Astrocyte (in vitro differentiated cells and primary cell): ENCODE measurements at regions not wholly inside any gene's neighbourhood (a gene's known extent, or its start where the extent isn't known, plus 50 kb on each side); places are given as distances from the start of the nearest gene placed in this dataset.

Experiments
- DNase-seq: peaks from one replicate; pipeline ENCODE4 v3.0.0-alpha.2; 2010; ENCODE audit warnings: low read depth
- FAIRE-seq: peaks from 2 replicates; lab custom pipeline; 2011; peaks lifted over from hg19 to GRCh38; lab: Jason Lieb, UNC
- H2AFZ ChIP-seq: 2 replicates; pipeline ENCODE4 v1.6.0; 2012; ENCODE audit warnings: low read depth, low read length, inconsistent platforms
- H3K27ac ChIP-seq: 2 replicates; pipeline ENCODE4 v1.5.1; 2011; ENCODE audit warnings: low read depth, low read length, inconsistent platforms
- H3K27me3 ChIP-seq: 2 replicates; pipeline ENCODE4 v1.6.0; 2011; ENCODE audit warnings: low read length, inconsistent platforms; ENCODE audit not compliant: insufficient read depth
- H3K36me3 ChIP-seq: 2 replicates; pipeline ENCODE4 v1.5.1; 2011; ENCODE audit warnings: low read length, inconsistent platforms; ENCODE audit not compliant: insufficient read depth
- H3K4me1 ChIP-seq: 2 replicates; pipeline ENCODE4 v1.5.1; 2011; ENCODE audit warnings: low read length, inconsistent platforms; ENCODE audit not compliant: insufficient read depth
- H3K4me2 ChIP-seq: 2 replicates; pipeline ENCODE4 v1.6.0; 2012; ENCODE audit warnings: low read length, inconsistent platforms
- H3K4me3 ChIP-seq: 2 replicates; pipeline ENCODE4 v1.5.1; 2011; ENCODE audit warnings: low read depth, mild to moderate bottlenecking, low read length, inconsistent platforms; ENCODE audit not compliant: insufficient read depth
- H3K79me2 ChIP-seq: 2 replicates; pipeline ENCODE4 v1.6.0; 2012; ENCODE audit warnings: mild to moderate bottlenecking, low read length, inconsistent platforms; ENCODE audit not compliant: insufficient read depth
- H3K9ac ChIP-seq: 2 replicates; pipeline ENCODE4 v1.6.0; 2012; ENCODE audit warnings: mild to moderate bottlenecking, low read length, inconsistent platforms
- H3K9me3 ChIP-seq: 2 replicates; pipeline ENCODE4 v1.5.1; 2012; ENCODE audit warnings: low read depth, mild to moderate bottlenecking, low read length, inconsistent platforms; ENCODE audit not compliant: insufficient read depth
- H4K20me1 ChIP-seq: 2 replicates; pipeline ENCODE4 v1.6.0; 2012; ENCODE audit warnings: low read length, inconsistent platforms; ENCODE audit not compliant: insufficient read depth
- H3K27ac Mint-ChIP-seq: one replicate; pipeline ENCODE4 v1.8.0; 2021; ENCODE audit warnings: mild to moderate bottlenecking, mixed read lengths; ENCODE audit not compliant: unreplicated experiment
- H3K27me3 Mint-ChIP-seq: one replicate; pipeline ENCODE4 v1.8.0; 2021; ENCODE audit warnings: low read depth, mixed read lengths; ENCODE audit not compliant: unreplicated experiment
- H3K36me3 Mint-ChIP-seq: one replicate; pipeline ENCODE4 v1.8.0; 2021; ENCODE audit warnings: low read depth, mixed read lengths; ENCODE audit not compliant: unreplicated experiment
- H3K4me1 Mint-ChIP-seq: one replicate; pipeline ENCODE4 v1.8.0; 2021; ENCODE audit warnings: low read depth, mixed read lengths; ENCODE audit not compliant: unreplicated experiment
- H3K4me3 Mint-ChIP-seq: one replicate; pipeline ENCODE4 v1.8.0; 2021; ENCODE audit warnings: mild to moderate bottlenecking, moderate library complexity, mixed read lengths; ENCODE audit not compliant: unreplicated experiment
- H3K9me3 Mint-ChIP-seq: one replicate; pipeline ENCODE4 v1.8.0; 2021; ENCODE audit warnings: mild to moderate bottlenecking, mixed read lengths; ENCODE audit not compliant: unreplicated experiment
- EZH2 ChIP-seq: IDR thresholded peaks from 2 replicates; pipeline ENCODE4 v1.6.1; 2012; ENCODE audit warnings: mild to moderate bottlenecking, low read length, inconsistent platforms; ENCODE audit not compliant: insufficient read depth
- TF ChIP-seq, protein P1 (sequence below): IDR thresholded peaks from 2 replicates; pipeline ENCODE4 v1.5.1; 2011; ENCODE audit warnings: low read depth, mild to moderate bottlenecking, inconsistent platforms, low read length, moderate library complexity; ENCODE audit not compliant: insufficient read depth

DNA sequence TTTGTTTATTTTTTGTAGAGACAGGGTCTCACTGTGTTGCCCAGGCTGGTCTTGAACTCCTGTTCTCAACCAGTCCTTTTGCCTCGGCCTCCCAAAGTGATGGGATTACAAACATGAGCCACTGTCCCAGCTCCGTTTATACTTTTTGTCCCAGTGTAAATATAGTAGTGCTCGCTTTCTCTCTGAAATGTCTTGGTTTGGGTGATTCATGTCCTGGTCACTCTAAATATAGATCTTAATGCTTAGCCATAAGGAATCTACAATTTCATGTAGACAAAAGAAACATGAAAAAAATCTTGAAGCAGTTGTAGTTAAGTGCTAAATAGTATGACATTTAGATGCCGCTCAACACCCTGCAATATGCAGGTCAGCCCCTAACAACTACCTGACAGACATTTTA, 126.9 kb downstream of the KATNIP start:
- DNase-seq: peak; percentile 61
- Histone ChIP-seq H3K27me3 (no peaks in the 10 kb centered on the region), H3K9me3 (no peaks in the 10 kb centered on the region), H3K27ac (peak overlapping the region; percentile 84), H2AFZ (peak overlapping the region; percentile 34), H3K79me2 (no peaks in the 10 kb centered on the region), H3K4me1 (peaks cover 17% of the 10 kb centered on the region), H3K9ac (peak overlapping the region; percentile 73), H3K4me2 (peak overlapping the region; percentile 79), H4K20me1 (no peaks in the 10 kb centered on the region), H3K4me3 (peak overlapping the region; percentile 26), H3K36me3 (peaks cover 2% of the 10 kb centered on the region)
- H3K36me3 Mint-ChIP-seq: peaks cover 42% of the 10 kb centered on the region
- H3K4me3 Mint-ChIP-seq: no peak overlapping the region
- H3K9me3 Mint-ChIP-seq: peaks cover 2% of the 10 kb centered on the region
- TF ChIP-seq EZH2: no peak
- TF ChIP-seq, protein P1, sequence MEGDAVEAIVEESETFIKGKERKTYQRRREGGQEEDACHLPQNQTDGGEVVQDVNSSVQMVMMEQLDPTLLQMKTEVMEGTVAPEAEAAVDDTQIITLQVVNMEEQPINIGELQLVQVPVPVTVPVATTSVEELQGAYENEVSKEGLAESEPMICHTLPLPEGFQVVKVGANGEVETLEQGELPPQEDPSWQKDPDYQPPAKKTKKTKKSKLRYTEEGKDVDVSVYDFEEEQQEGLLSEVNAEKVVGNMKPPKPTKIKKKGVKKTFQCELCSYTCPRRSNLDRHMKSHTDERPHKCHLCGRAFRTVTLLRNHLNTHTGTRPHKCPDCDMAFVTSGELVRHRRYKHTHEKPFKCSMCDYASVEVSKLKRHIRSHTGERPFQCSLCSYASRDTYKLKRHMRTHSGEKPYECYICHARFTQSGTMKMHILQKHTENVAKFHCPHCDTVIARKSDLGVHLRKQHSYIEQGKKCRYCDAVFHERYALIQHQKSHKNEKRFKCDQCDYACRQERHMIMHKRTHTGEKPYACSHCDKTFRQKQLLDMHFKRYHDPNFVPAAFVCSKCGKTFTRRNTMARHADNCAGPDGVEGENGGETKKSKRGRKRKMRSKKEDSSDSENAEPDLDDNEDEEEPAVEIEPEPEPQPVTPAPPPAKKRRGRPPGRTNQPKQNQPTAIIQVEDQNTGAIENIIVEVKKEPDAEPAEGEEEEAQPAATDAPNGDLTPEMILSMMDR: no peak
- H3K4me1 Mint-ChIP-seq: peaks cover 24% of the 10 kb centered on the region
- FAIRE-seq: peak; percentile 86
- H3K27me3 Mint-ChIP-seq: no peaks in the 10 kb centered on the region
- peak overlapping the region; percentile 81 for H3K27ac Mint-ChIP-seq

DNA sequence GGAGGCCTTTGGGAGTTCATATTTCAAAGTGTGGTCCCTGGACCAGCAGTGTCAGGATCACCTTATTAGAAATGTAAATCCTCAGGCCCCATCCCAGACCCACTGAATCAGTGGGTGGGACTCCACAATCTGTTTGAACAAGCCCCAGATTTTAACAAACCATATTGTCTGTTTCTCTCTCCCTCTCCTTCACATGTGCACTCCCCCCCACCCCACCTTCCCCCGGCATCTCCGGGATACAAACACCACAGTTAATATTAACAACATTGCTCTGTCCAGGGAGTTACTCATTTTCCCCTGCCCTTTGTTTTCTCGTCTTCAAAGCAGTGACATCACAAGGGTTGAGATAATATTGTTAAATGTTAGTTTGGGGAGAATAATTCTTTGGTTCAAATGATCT, 127.3 kb downstream of the KATNIP start:
- no peak overlapping the region for H3K4me3 Mint-ChIP-seq
- Histone ChIP-seq H3K9me3 (no peaks in the 10 kb centered on the region), H3K27ac (peak overlapping the region; percentile 84), H4K20me1 (no peaks in the 10 kb centered on the region), H2AFZ (peak overlapping the region; percentile 34), H3K4me1 (peaks cover 17% of the 10 kb centered on the region), H3K79me2 (no peaks in the 10 kb centered on the region), H3K4me2 (peak overlapping the region; percentile 79), H3K36me3 (peaks cover 4% of the 10 kb centered on the region), H3K9ac (peak overlapping the region; percentile 73), H3K4me3 (peak overlapping the region; percentile 26), H3K27me3 (no peaks in the 10 kb centered on the region)
- peaks cover 2% of the 10 kb centered on the region for H3K9me3 Mint-ChIP-seq
- DNase-seq (peak; percentile 27), FAIRE-seq (no peak)
- peak overlapping the region; percentile 81 for H3K27ac Mint-ChIP-seq
- no peaks in the 10 kb centered on the region for H3K27me3 Mint-ChIP-seq
- TF ChIP-seq EZH2: no peak
- TF ChIP-seq, protein P1: no peak
- peaks cover 42% of the 10 kb centered on the region for H3K36me3 Mint-ChIP-seq
- peaks cover 24% of the 10 kb centered on the region for H3K4me1 Mint-ChIP-seq

DNA sequence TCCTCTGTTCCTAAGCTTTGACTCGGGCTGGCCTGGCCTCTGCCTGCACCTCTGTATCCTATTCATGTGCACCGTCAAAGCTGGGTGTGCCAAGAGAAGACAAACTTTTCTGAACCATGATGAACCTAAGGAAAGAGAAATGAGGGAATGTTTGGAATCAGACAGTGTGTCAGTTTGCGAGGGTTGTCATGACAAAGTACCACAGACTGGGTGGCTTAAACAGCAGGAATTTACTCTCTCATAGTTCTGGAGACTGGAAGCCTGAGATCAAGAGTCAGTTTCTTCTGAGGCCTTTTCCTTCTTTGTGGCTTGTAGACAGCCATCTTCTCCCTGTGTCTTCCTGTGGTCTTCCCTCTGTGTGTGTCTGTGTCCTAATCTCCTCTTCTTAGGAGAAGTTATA, 129.0 kb downstream of the KATNIP start:
- H3K4me1 Mint-ChIP-seq: peaks cover 24% of the 10 kb centered on the region
- H3K9ac ChIP-seq: no peak overlapping the region
- peak; percentile 20 for DNase-seq
- TF ChIP-seq, protein P1: no peak
- H3K9me3 ChIP-seq: no peaks in the 10 kb centered on the region
- H3K36me3 Mint-ChIP-seq: peaks cover 39% of the 10 kb centered on the region
- H3K4me3 Mint-ChIP-seq: no peak overlapping the region
- H3K27me3 ChIP-seq: no peaks in the 10 kb centered on the region
- no peaks in the 10 kb centered on the region for H3K79me2 ChIP-seq
- no peak for FAIRE-seq
- H3K9me3 Mint-ChIP-seq: peaks cover 2% of the 10 kb centered on the region
- no peak overlapping the region for H3K4me2 ChIP-seq
- H3K27ac Mint-ChIP-seq: peak overlapping the region; percentile 49
- no peaks in the 10 kb centered on the region for H4K20me1 ChIP-seq
- peaks cover 4% of the 10 kb centered on the region for H3K36me3 ChIP-seq
- H3K4me3 ChIP-seq: no peak overlapping the region
- H3K27me3 Mint-ChIP-seq: no peaks in the 10 kb centered on the region
- no peak overlapping the region for H2AFZ ChIP-seq
- peaks cover 17% of the 10 kb centered on the region for H3K4me1 ChIP-seq
- H3K27ac ChIP-seq: no peak overlapping the region
